ENCODE measurements at regions not wholly inside any gene's neighbourhood (a gene's known extent, or its start where the extent isn't known, plus 50 kb on each side); places are given as distances from the start of the nearest gene placed in this dataset.

GRCh38 chr5:74251141-74252035 lies 389.1 kb downstream of the ENC1 start:
- H3K36me3 Mint-ChIP-seq: no peaks in the 10 kb centered on the region

GRCh38 chr5:74250304-74251102 lies 390.0 kb downstream of the ENC1 start:
- H3K4me3 Mint-ChIP-seq: no peak overlapping the region
- H3K9me3 ChIP-seq (ENCODE audit: control insufficient read depth in 2 of 3, low read length in 3 of 3): no peaks in the 10 kb centered on the region
- no peaks in the 10 kb centered on the region for H3K4me1 Mint-ChIP-seq
- H3K36me3 ChIP-seq (ENCODE audit: control insufficient read depth in 2 of 3, insufficient read depth in 3 of 3, low read length in 3 of 3): no peaks in the 10 kb centered on the region
- ChIA-PET POLR2A (no interaction called here), CTCF (no interaction called here)
- peaks cover 0 to 2% (median 0%) of the 10 kb centered on the region in 11 donors for H3K9me3 Mint-ChIP-seq
- H3K4me3 ChIP-seq (ENCODE audit: low read length): no peak overlapping the region
- no peaks in the 10 kb centered on the region for H3K27me3 ChIP-seq (ENCODE audit: control insufficient read depth in 2 of 2, insufficient read depth in 2 of 2, low read length in 2 of 2)
- peak; percentile 8 for ATAC-seq
- intact Hi-C loops (cut with micrococcal nuclease): no loop called here
- H3K36me3 Mint-ChIP-seq: no peaks in the 10 kb centered on the region
- H3K27ac ChIP-seq (ENCODE audit: low read depth, low read length): no peak overlapping the region
- DNase-seq: no peak
- no peaks in the 10 kb centered on the region for H3K4me1 ChIP-seq (ENCODE audit: control insufficient read depth in 2 of 2, insufficient read depth in 2 of 2, low read length in 2 of 2)
- peaks cover 10 to 40% (median 18%) of the 10 kb centered on the region in 5 donors for H3K27me3 Mint-ChIP-seq
- no peak overlapping the region for H3K27ac Mint-ChIP-seq

More at GRCh38 chr5:74251141-74252035, 389.1 kb downstream of the ENC1 start:
- peaks cover 10 to 40% (median 18%) of the 10 kb centered on the region in 5 donors for H3K27me3 Mint-ChIP-seq
- peaks cover 0 to 2% (median 0%) of the 10 kb centered on the region in 11 donors for H3K9me3 Mint-ChIP-seq
- Histone ChIP-seq H3K9me3 (ENCODE audit: control insufficient read depth in 2 of 3, low read length in 3 of 3) (no peaks in the 10 kb centered on the region), H3K27ac (ENCODE audit: low read depth, low read length) (no peak overlapping the region), H3K27me3 (ENCODE audit: control insufficient read depth in 2 of 2, insufficient read depth in 2 of 2, low read length in 2 of 2) (no peaks in the 10 kb centered on the region), H3K4me3 (ENCODE audit: low read length) (no peak overlapping the region), H3K36me3 (ENCODE audit: control insufficient read depth in 2 of 3, insufficient read depth in 3 of 3, low read length in 3 of 3) (no peaks in the 10 kb centered on the region), H3K4me1 (ENCODE audit: control insufficient read depth in 2 of 2, insufficient read depth in 2 of 2, low read length in 2 of 2) (no peaks in the 10 kb centered on the region)
- H3K27ac Mint-ChIP-seq: no peak overlapping the region
- H3K4me1 Mint-ChIP-seq: no peaks in the 10 kb centered on the region
- ATAC-seq (peak; percentile 58), DNase-seq (no peak)
- intact Hi-C loops (cut with micrococcal nuclease): no loop called here
- CTCF ChIA-PET: no interaction called here
- no peak overlapping the region for H3K4me3 Mint-ChIP-seq
- POLR2A ChIA-PET: no interaction called here

- ATAC-seq: no peak
- Mint-ChIP-seq H3K36me3 (no peaks in the 10 kb centered on the region), H3K9me3 (peaks cover 0 to 2% (median 0%) of the 10 kb centered on the region in 11 donors), H3K4me3 (no peak overlapping the region), H3K27me3 (peaks cover 8 to 33% (median 11%) of the 10 kb centered on the region in 5 donors), H3K4me1 (no peaks in the 10 kb centered on the region), H3K27ac (no peak overlapping the region)
- intact Hi-C loops (cut with micrococcal nuclease): no loop called here
- Histone ChIP-seq H3K4me3 (ENCODE audit: low read length) (no peak overlapping the region), H3K36me3 (ENCODE audit: control insufficient read depth in 2 of 3, insufficient read depth in 3 of 3, low read length in 3 of 3) (no peaks in the 10 kb centered on the region), H3K27me3 (ENCODE audit: control insufficient read depth in 2 of 2, insufficient read depth in 2 of 2, low read length in 2 of 2) (no peaks in the 10 kb centered on the region), H3K27ac (ENCODE audit: low read depth, low read length) (no peak overlapping the region), H3K9me3 (ENCODE audit: control insufficient read depth in 2 of 3, low read length in 3 of 3) (no peaks in the 10 kb centered on the region), H3K4me1 (ENCODE audit: control insufficient read depth in 2 of 2, insufficient read depth in 2 of 2, low read length in 2 of 2) (no peaks in the 10 kb centered on the region)
- DNase-seq: no peak
- ChIA-PET CTCF (no interaction called here), POLR2A (no interaction called here)
Observed at GRCh38 chr5:74248576-74248975, 392.0 kb downstream of the ENC1 start.

GRCh38 chr5:74244406-74244805 lies 396.1 kb downstream of the ENC1 start:
- CTCF ChIA-PET: no interaction called here
- H3K27ac Mint-ChIP-seq: no peak overlapping the region
- intact Hi-C loops (cut with micrococcal nuclease): no loop called here
- H3K4me3 ChIP-seq (ENCODE audit: low read length): no peak overlapping the region
- no peaks in the 10 kb centered on the region for H3K27me3 ChIP-seq (ENCODE audit: control insufficient read depth in 2 of 2, insufficient read depth in 2 of 2, low read length in 2 of 2)
- H3K27ac ChIP-seq (ENCODE audit: low read depth, low read length): no peak overlapping the region
- H3K4me1 Mint-ChIP-seq: peaks cover 0 to 3% (median 0%) of the 10 kb centered on the region in 7 donors
- no peaks in the 10 kb centered on the region for H3K9me3 Mint-ChIP-seq
- no peak overlapping the region for H3K4me3 Mint-ChIP-seq
- POLR2A ChIA-PET: no interaction called here
- no peaks in the 10 kb centered on the region for H3K36me3 ChIP-seq (ENCODE audit: control insufficient read depth in 2 of 3, insufficient read depth in 3 of 3, low read length in 3 of 3)
- H3K4me1 ChIP-seq (ENCODE audit: control insufficient read depth in 2 of 2, insufficient read depth in 2 of 2, low read length in 2 of 2): no peaks in the 10 kb centered on the region
- H3K9me3 ChIP-seq (ENCODE audit: control insufficient read depth in 2 of 3, low read length in 3 of 3): no peaks in the 10 kb centered on the region
- ATAC-seq: no peak
- H3K36me3 Mint-ChIP-seq: no peaks in the 10 kb centered on the region
- no peak for DNase-seq
- H3K27me3 Mint-ChIP-seq: peaks cover 8 to 31% (median 11%) of the 10 kb centered on the region in 5 donors

- ChIA-PET CTCF (no interaction called here), POLR2A (no interaction called here)
- H3K27ac Mint-ChIP-seq: no peak overlapping the region
- H3K4me3 Mint-ChIP-seq: no peak overlapping the region
- Histone ChIP-seq H3K4me1 (ENCODE audit: control insufficient read depth in 2 of 2, insufficient read depth in 2 of 2, low read length in 2 of 2) (no peaks in the 10 kb centered on the region), H3K9me3 (ENCODE audit: control insufficient read depth in 2 of 3, low read length in 3 of 3) (no peaks in the 10 kb centered on the region), H3K4me3 (ENCODE audit: low read length) (no peak overlapping the region), H3K27me3 (ENCODE audit: control insufficient read depth in 2 of 2, insufficient read depth in 2 of 2, low read length in 2 of 2) (no peaks in the 10 kb centered on the region), H3K36me3 (ENCODE audit: control insufficient read depth in 2 of 3, insufficient read depth in 3 of 3, low read length in 3 of 3) (no peaks in the 10 kb centered on the region), H3K27ac (ENCODE audit: low read depth, low read length) (no peak overlapping the region)
- no peak for ATAC-seq
- H3K27me3 Mint-ChIP-seq: peaks cover 8 to 38% (median 16%) of the 10 kb centered on the region in 5 donors
- no peak for DNase-seq
- intact Hi-C loops (cut with micrococcal nuclease): no loop called here
- H3K36me3 Mint-ChIP-seq: no peaks in the 10 kb centered on the region
- H3K9me3 Mint-ChIP-seq: no peaks in the 10 kb centered on the region
- peaks cover 0 to 3% (median 0%) of the 10 kb centered on the region in 7 donors for H3K4me1 Mint-ChIP-seq
Observed at GRCh38 chr5:74243634-74244033, 396.9 kb downstream of the ENC1 start.

- Mint-ChIP-seq H3K36me3 (no peaks in the 10 kb centered on the region), H3K27me3 (peaks cover 2 to 34% (median 15%) of the 10 kb centered on the region in 5 donors), H3K4me1 (peaks cover 0 to 3% (median 0%) of the 10 kb centered on the region in 7 donors), H3K27ac (no peak overlapping the region), H3K4me3 (no peak overlapping the region), H3K9me3 (no peaks in the 10 kb centered on the region)
- H3K4me3 ChIP-seq (ENCODE audit: low read length): no peak overlapping the region
- H3K27ac ChIP-seq (ENCODE audit: low read depth, low read length): no peak overlapping the region
- no peaks in the 10 kb centered on the region for H3K4me1 ChIP-seq (ENCODE audit: control insufficient read depth in 2 of 2, insufficient read depth in 2 of 2, low read length in 2 of 2)
- ChIA-PET POLR2A (no interaction called here), CTCF (no interaction called here)
- no peaks in the 10 kb centered on the region for H3K9me3 ChIP-seq (ENCODE audit: control insufficient read depth in 2 of 3, low read length in 3 of 3)
- no peaks in the 10 kb centered on the region for H3K27me3 ChIP-seq (ENCODE audit: control insufficient read depth in 2 of 2, insufficient read depth in 2 of 2, low read length in 2 of 2)
- no peak for ATAC-seq
- DNase-seq: no peak
- no peaks in the 10 kb centered on the region for H3K36me3 ChIP-seq (ENCODE audit: control insufficient read depth in 2 of 3, insufficient read depth in 3 of 3, low read length in 3 of 3)
- intact Hi-C loops (cut with micrococcal nuclease): no loop called here
Observed at GRCh38 chr5:74242516-74242915, 398.0 kb downstream of the ENC1 start.
